ENCODE measurements at regions not wholly inside any gene's neighbourhood (a gene's known extent, or its start where the extent isn't known, plus 50 kb on each side); places are given as distances from the start of the nearest gene placed in this dataset.

DNA sequence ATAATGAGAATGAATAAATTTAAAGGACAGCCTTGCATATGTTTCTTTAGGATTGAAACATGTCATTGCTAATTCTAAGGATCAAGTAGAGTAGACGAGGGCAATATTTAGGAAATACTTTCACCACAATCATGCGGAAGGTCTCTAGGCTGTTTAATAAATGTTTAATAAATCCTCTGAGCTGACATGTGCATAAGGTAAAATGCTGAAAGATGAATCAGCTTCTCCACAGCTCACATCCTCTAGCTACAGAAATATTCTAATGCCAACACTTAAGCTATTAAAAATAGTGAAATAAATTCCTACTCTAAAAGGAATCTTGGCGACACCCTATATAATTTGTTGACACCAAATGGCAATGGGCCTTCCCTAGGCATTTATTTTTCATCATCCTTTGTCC, 407.3 kb downstream of the TBL1XR1 start:
- TF ChIP-seq, protein P1, sequence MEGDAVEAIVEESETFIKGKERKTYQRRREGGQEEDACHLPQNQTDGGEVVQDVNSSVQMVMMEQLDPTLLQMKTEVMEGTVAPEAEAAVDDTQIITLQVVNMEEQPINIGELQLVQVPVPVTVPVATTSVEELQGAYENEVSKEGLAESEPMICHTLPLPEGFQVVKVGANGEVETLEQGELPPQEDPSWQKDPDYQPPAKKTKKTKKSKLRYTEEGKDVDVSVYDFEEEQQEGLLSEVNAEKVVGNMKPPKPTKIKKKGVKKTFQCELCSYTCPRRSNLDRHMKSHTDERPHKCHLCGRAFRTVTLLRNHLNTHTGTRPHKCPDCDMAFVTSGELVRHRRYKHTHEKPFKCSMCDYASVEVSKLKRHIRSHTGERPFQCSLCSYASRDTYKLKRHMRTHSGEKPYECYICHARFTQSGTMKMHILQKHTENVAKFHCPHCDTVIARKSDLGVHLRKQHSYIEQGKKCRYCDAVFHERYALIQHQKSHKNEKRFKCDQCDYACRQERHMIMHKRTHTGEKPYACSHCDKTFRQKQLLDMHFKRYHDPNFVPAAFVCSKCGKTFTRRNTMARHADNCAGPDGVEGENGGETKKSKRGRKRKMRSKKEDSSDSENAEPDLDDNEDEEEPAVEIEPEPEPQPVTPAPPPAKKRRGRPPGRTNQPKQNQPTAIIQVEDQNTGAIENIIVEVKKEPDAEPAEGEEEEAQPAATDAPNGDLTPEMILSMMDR (IDR thresholded peaks at IDR 0.05) = no peak
- TF ChIP-seq FOXJ3 (CRISPR knock-in tag; IDR thresholded peaks at IDR 0.05) (no peak), POLR2AphosphoS5 (IDR thresholded peaks at IDR 0.05; ENCODE audit: low read depth, low read length) (no peak)

Data from SK-N-SH (cell line).